K562 (cell line): ENCODE measurements at regions not wholly inside any gene's neighbourhood (a gene's known extent, or its start where the extent isn't known, plus 50 kb on each side); places are given as distances from the start of the nearest gene placed in this dataset.

ENCODE experiments used
- ARID1B ChIP-seq: fragments of 450-650 bp; IDR thresholded peaks from 2 replicates; pipeline ENCODE4 v1.6.1; 2016; ENCODE audit warnings: antibody characterized with exemption, mild to moderate bottlenecking, inconsistent platforms
- CHD1 ChIP-seq: fragments of 200-600 bp; sonication (generic); IDR thresholded peaks from one replicate; pipeline ENCODE4 v1.6.1; 2012; ENCODE audit warnings: mild to moderate bottlenecking, moderate library complexity, low read length, inconsistent platforms
- DDX20 ChIP-seq: fragments of 450-650 bp; IDR thresholded peaks from 2 replicates; pipeline ENCODE4 v1.6.1; 2016; ENCODE audit warnings: missing genetic modification characterization, low read depth, mild to moderate bottlenecking, missing compliant biosample characterization, moderate library complexity
- EP300 ChIP-seq: IDR thresholded peaks from 2 replicates; pipeline ENCODE4 v1.6.1; 2012; ENCODE audit warnings: low read length, improper control_type of control experiment
- ETV6 ChIP-seq, 3 experiments: fragments of 150-350 bp in 1 of 3; sonication (generic) in 1 of 3; formaldehyde crosslinking in 1 of 3; IDR thresholded peaks; 2 replicates each; pipeline versions ENCODE4 v1.6.1 to v1.8.0; 2014 to 2022; ENCODE audit warnings: borderline replicate concordance in 2 of 3, low read depth in 2 of 3, antibody characterized with exemption in 1 of 3, low read length in 1 of 3, mild to moderate bottlenecking in 1 of 3, missing genetic modification reagents in 1 of 3
- FOXA1 ChIP-seq: fragments of 450-650 bp; IDR thresholded peaks from 2 replicates; pipeline ENCODE4 v1.6.1; 2016; ENCODE audit warnings: mild to moderate bottlenecking, borderline replicate concordance
- GABPA ChIP-seq: fragments of 200-800 bp; sonication (Bioruptor generic); conservative IDR thresholded peaks from 2 replicates; pipeline ENCODE4 v1.6.1; 2016; ENCODE audit warnings: low read depth, missing genetic modification characterization, missing compliant biosample characterization
- KAT7 ChIP-seq: sonication (generic); formaldehyde crosslinking; IDR thresholded peaks from 2 replicates; pipeline ENCODE4 v1.8.0; 2022; ENCODE audit warnings: missing genetic modification reagents, mild to moderate bottlenecking, borderline replicate concordance
- MTF1 ChIP-seq: fragments of 250-450 bp; sonication (Bioruptor Pico); IDR thresholded peaks from 2 replicates; pipeline ENCODE4 v1.9.0; 2021; ENCODE audit warnings: moderate library complexity, mild to moderate bottlenecking, inconsistent platforms, borderline replicate concordance
- RFX7 ChIP-seq: fragments of 250-450 bp; sonication (Bioruptor Pico); IDR thresholded peaks from 2 replicates; pipeline ENCODE4 v1.5.1; 2021; ENCODE audit warnings: mild to moderate bottlenecking
- SREBF2 ChIP-seq: sonication (generic); formaldehyde crosslinking; IDR thresholded peaks from 2 replicates; pipeline ENCODE4 v1.4.0; 2020; ENCODE audit warnings: mild to moderate bottlenecking, missing genetic modification reagents
- ZFP36 ChIP-seq: fragments of 150-350 bp; IDR thresholded peaks from 2 replicates; pipeline ENCODE4 v1.6.1; 2018; ENCODE audit warnings: low read length, low read depth; ENCODE audit not compliant: partially characterized antibody
- TF ChIP-seq, protein P1 (sequence below), 3 experiments: IDR thresholded peaks in 2 of 3; conservative IDR thresholded peaks in 1 of 3; 2 replicates each; pipeline ENCODE4 v1.5.1; 2011 to 2012; ENCODE audit warnings: low read length in 3 of 3, mild to moderate bottlenecking in 3 of 3, control low read depth in 2 of 3, improper control_type of control experiment in 1 of 3, inconsistent platforms in 1 of 3, low read depth in 1 of 3, mixed read lengths in 1 of 3, moderate library complexity in 1 of 3; ENCODE audit not compliant: insufficient read depth in 2 of 3
- TF ChIP-seq, protein P2 (sequence below): sonication (generic); formaldehyde crosslinking; IDR thresholded peaks from 2 replicates; pipeline ENCODE4 v1.8.1; 2022; ENCODE audit warnings: missing genetic modification reagents

DNA sequence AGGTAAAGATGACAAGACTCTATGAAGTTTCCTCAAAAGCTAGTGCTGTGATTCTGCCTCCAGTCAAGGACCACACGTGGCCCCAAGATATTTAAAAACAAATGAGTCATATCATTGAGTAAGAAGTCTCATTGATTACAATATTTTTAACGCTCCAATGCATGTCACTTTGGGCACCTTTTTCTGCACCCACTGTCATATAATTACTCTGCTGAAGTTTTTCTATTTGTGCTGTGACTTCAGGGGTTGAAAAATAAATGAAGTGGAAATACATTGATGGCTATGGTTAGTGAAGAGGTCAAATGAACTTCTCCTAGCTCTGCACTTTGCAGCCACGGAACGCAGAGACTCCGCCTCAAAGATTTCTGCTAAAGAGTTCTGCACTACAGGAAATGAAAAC is 344.3 kb upstream of the KYNU start:
- TF ChIP-seq, protein P1, sequence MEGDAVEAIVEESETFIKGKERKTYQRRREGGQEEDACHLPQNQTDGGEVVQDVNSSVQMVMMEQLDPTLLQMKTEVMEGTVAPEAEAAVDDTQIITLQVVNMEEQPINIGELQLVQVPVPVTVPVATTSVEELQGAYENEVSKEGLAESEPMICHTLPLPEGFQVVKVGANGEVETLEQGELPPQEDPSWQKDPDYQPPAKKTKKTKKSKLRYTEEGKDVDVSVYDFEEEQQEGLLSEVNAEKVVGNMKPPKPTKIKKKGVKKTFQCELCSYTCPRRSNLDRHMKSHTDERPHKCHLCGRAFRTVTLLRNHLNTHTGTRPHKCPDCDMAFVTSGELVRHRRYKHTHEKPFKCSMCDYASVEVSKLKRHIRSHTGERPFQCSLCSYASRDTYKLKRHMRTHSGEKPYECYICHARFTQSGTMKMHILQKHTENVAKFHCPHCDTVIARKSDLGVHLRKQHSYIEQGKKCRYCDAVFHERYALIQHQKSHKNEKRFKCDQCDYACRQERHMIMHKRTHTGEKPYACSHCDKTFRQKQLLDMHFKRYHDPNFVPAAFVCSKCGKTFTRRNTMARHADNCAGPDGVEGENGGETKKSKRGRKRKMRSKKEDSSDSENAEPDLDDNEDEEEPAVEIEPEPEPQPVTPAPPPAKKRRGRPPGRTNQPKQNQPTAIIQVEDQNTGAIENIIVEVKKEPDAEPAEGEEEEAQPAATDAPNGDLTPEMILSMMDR (IDR thresholded peaks at IDR 0.05 in 2 of 3, conservative IDR thresholded peaks at IDR 0.05 in 1 of 3; ENCODE audit: insufficient read depth in 2 of 3, low read depth in 1 of 3, low read length in 3 of 3), result no peak
- TF ChIP-seq EP300 (no peak), DDX20 (tag) (no peak), RFX7 (CRISPR knock-in tag) (no peak), ZFP36 (no peak), GABPA (tag) (no peak), CHD1 (no peak), MTF1 (CRISPR knock-in tag) (no peak), SREBF2 (CRISPR knock-in tag) (no peak), KAT7 (no peak), ETV6 (IDR thresholded peaks at IDR 0.05; ENCODE audit: borderline replicate concordance in 1 of 2, low read depth in 2 of 2, low read length in 1 of 2) (no peak), ETV6 (CRISPR knock-in tag; IDR thresholded peaks at IDR 0.05; ENCODE audit: borderline replicate concordance) (no peak), ARID1B (no peak), FOXA1 (no peak)
- TF ChIP-seq, protein P2, sequence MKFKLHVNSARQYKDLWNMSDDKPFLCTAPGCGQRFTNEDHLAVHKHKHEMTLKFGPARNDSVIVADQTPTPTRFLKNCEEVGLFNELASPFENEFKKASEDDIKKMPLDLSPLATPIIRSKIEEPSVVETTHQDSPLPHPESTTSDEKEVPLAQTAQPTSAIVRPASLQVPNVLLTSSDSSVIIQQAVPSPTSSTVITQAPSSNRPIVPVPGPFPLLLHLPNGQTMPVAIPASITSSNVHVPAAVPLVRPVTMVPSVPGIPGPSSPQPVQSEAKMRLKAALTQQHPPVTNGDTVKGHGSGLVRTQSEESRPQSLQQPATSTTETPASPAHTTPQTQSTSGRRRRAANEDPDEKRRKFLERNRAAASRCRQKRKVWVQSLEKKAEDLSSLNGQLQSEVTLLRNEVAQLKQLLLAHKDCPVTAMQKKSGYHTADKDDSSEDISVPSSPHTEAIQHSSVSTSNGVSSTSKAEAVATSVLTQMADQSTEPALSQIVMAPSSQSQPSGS, result no peak
